UCSD-AML1 (cell line): ENCODE measurements at regions not wholly inside any gene's neighbourhood (a gene's known extent, or its start where the extent isn't known, plus 50 kb on each side); places are given as distances from the start of the nearest gene placed in this dataset.
"Not testable (repeated sequence)": the region's sequence is repeated elsewhere in the genome, so short reads cannot be mapped to it uniquely, and the experiment has no call there.

Source experiments
- DNase-seq: peaks from one replicate; lab custom pipeline; 2025; ENCODE audit not compliant: unreplicated experiment; lab: John Stamatoyannopoulos, UW

DNA sequence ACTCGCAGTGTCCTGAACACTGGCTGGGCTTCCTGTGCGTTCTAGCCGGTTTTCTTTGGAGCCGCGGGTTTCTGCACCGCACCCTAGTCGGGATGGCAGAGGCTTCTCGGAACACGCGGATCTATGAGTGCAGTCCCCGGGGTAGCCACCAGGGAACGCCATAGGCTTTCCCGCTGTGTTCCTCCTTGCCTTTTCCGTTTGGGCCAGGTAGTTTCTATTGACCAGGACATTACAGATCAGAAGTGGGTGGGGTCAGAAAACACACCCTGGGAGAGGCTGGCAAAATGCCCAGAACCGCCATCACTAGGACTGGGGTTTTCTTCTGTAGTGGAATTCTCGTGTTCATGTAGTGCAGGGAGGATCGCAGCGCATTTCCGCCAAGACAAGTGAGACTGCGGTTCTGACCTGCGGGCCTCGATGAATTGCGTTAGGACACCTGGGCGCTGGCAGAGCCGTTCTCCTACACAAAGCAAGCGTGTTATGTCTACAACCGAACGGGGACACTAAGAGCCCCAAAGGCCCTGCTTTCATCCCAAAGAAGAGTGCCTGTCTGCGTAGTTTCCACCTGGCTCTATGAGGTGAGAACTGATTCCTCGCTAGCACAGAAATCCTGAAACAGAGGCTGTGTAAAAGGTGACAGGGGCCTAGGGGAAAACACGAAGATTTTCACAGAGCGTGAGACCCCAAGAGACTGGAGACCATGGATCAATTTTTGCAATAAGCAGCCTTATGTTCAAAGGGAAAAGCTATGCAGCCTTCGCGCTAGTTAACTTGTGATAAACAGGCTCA lies 121.5 kb downstream of the PPIAL4G start:
- DNase-seq, result not testable (repeated sequence)

DNA sequence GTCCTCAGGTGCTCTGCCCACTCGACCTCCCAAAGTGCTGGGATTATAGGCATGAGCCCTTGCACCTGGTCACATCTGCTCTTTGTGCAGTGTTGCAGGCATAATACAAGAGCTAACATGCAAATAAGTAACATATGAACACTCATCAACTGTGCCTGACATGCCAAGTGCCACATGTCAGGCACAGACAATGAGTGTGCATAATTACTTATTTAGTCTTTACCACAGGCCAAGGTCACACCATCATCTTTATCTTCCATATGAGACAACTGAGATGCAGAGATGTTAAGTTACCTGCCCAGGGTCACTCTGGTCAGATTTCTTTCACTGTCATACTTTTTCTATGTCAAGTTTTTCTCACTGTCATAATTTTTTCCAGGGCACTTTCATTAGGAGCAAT lies 126.1 kb downstream of the PPIAL4G start:
- no peak for DNase-seq

DNA sequence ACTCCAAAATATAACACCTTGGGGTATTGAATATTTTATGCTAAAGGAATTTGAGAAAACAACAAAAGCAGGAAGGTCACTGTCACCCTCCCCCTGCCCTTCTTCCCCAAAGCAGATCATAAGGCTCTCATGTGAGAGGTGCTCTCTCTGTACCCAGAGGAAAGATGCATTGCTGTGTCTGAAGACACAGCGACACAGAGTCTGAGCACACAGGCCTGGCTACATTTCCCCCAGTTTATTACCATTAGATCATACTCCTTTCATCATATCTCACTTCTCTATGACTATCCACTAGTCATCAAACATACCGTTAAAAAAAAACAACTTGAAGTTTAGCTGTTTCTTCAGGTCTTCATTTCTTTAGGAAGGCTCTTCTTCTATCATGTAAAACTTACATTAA lies 127.1 kb downstream of the PPIAL4G start:
- no peak for DNase-seq

DNA sequence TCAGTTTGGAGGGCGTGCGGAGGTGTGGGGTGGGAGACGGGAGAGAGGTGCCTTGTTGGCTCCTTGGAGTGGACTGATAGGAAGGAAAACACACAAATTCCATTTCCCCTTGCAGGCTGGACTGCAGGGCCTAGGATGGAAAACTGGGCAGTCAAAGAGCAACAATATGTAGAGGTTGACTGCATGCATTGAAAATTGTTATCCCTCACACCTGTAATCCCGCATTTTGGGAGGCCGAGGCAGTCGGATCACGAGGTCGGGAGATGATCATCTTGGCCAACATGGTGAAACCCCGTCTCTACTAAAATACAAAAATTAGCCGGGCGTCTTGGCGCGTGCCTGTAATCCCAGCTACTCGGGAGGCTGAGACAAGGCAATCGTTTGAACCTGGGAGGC lies 128.2 kb downstream of the PPIAL4G start:
- DNase-seq, result no peak

DNA sequence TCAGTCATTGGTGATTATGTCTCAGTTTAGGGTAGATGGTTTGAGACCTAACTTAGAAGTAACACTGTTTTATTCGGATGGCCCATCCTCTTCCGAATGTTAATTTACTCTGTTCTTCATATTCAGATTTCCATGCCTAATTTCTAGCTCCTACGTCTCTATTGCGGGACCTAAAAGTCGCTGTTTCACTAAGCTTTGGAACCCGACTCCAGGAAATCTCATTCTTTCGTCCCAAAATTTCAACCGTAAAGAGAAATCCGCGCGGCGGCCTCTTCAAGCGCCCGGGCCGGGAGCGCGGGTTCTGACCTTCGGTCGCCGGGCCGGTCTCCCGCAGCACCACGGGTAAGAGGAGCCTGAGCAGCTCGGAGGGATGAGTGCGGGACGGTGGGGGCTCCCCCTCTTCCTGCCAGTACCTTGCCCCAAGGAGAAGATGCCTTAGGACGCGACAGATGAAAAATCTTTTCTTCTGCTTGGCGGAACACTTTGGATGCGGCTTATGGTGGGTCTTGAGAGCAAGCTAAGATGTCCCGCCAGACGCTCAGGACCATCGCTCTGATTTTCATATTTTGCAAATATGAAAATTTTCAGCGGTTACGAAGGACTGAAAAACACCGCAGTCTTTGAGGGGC lies 128.7 kb downstream of the PPIAL4G start:
- DNase-seq, result no peak

DNA sequence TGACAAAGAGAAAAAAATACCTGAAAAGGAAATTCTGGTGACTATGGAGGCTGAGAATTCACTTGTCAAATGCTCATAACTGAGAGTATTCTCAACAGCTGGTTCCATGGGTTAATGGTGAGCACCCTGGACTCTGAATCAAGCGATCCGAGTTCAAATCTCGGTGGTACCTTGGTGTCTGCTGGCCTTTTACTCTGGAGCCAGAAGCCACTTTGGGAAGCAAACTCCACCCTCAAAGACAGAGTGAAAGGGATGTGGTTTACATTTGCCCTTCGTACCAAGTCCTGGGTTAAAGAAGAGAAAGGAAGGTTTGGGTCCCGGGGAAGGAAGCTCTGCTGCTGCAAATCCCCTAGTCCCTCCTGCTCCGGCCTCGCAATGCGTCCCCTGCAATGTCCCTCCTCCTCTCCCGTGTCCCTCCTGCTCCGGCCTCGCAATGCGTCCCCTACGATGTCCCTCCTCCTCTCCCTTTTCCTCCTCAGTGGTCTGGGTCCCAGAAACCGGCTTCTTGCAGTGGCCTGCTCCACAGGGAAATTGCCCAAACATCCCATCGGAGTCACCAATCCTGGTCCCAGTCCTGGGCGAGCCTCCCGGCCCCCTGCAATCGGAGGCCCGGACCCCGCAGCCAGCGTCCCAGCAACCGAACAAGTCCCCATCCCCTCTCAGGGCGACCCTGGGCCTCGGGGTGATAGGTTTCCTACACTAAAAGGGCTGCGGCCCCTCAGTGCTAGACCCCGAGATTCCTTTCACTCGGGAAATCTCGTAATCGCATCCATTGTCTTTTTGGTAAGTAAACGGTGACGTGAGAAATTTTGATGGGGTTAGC lies 129.4 kb downstream of the PPIAL4G start:
- DNase-seq, result no peak

DNA sequence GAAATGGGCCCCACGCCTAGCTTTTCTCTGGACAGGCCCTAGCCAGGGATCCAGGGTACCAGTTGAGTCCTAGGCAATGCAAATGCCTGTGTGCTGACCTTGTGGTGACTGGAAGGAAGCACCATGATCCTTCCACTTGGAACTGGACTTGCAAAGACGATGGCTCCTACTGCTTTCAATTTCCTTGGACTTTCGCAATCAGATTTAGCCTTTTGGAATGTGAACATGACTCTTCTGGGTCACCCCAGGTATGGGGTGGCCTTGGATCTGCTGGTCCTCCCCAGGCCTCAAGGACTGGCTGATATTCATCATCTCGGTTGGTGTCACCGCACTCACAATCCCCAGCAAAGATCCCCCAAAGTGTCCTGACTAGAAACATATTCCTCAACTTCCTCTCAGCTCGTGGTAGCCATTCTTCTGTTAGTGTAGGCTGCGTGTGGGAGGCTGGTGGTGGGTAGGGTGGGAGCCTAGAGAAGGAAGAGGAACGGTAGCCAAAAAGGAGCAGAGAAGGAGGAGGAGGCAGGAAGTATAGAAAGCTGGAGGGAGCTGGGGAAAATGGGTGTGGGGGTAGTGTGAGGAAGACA lies 130.5 kb downstream of the PPIAL4G start:
- DNase-seq, result no peak

DNA sequence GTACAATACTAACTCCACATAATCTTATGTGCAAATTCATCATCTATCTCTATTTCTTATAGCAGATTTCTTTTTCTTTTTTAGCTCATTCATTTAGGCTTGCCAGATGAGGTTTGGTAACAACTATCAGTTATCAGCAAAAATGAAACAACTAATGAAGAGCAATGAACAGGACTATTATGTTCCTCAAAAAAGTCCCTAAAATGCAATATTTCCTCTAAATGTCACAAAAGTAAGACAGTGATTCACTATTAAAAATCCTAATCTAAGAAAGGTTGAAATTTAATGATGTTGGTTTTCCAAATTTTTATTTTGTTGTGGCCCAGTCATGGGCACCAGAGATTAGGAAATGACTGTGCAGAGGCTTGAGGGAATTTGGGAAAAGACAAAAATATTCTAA lies 135.3 kb downstream of the PPIAL4G start:
- DNase-seq, result no peak

DNA sequence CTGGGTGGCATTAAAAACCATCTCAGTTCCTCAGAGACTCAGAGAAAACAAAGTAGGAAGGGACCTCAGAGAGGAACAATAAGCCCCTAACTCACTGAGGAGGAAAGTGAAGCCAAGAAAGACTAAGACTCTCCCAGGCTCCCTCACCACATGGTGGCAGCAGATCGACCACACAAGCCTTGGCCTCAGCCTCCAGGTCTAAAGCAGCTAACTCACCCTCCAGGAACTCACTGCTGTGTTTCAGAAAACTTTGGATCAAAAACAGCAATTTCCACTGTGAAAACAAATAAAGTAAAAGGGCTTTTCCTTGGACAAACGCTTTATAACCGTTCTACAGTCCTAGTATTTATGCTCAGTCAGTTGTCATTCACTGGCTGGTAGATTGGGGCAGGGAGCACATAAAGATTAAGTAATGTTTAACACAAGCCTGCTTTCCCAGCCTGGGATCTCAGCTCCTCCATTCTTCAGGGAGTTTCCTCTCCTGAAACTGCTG lies 137.4 kb downstream of the PPIAL4G start:
- not testable (repeated sequence) for DNase-seq

DNA sequence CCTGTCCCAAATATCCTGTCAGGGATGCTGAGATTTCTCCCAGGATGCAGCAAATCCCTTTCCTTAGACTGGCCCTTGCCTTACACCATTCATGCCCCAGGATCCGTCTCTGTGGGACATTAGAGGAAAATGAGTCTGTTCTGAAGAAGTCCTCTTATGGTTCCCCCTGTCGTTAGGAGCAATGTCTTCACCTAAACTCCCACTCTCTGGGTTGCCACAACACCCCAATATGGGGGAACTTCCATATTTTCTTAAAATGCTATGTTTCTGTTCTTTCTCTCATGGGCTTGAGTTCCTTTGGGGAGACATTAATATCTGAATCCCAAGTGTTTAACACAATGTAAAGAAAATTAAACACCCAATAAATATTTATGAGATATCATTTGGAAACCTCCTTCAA lies 138.5 kb downstream of the PPIAL4G start:
- DNase-seq, result not testable (repeated sequence)

DNA sequence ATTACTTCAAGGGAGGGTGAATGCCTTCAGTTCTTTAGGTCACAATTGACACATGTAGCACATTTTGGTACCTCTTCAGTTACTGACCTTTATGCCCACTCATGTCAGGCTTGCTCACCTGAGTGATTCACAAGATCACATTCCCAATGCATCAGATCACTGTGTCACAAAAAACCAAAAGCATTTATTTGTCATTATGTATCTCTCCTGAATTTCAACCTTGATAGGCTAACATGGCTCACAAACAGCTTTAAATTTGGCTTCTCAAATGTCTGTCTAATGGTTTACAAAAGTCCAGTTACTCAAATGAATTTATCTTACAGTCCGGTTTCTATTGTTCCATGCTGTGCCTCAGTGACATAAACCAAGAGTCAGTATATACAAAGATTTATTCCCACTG lies 141.4 kb downstream of the PPIAL4G start:
- not testable (repeated sequence) for DNase-seq

DNA sequence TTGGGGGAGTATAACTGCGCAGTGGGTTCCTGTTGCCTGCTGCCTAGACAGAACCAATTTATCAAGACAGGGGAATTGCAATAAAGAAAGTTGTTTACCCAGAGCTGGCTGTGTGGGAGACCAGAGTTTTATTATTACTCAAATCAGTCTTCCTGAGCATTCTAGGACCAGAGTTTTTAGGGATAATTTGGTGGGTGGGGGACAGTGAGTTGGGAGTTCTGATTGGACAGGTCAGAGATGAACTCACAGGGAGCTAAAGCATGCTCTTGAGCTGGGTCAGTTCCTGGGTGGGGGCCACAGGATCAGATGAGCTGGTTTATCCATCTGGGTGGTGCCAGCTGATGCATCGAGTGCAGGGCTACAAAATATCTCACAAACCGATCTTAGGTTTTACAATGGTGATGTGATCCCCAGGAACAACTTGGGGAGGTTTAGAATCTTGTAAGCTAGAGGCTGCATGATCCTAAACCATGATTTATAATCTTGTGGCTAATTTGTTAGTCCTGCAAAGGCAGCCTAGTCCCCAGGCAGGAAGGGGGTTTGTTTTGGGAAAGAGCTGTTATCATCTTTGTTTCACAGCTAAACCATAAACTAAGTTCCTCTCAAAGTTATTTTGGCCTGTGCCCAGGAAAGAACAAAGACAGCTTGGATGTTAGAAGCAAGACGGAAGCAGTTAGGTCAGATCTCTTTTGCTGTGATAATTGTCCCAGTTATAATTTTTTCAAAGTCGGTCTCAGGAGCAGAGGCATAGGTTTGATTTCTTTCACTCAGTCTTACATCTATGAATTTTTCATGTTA lies 146.8 kb downstream of the PPIAL4G start:
- DNase-seq, result not testable (repeated sequence)

DNA sequence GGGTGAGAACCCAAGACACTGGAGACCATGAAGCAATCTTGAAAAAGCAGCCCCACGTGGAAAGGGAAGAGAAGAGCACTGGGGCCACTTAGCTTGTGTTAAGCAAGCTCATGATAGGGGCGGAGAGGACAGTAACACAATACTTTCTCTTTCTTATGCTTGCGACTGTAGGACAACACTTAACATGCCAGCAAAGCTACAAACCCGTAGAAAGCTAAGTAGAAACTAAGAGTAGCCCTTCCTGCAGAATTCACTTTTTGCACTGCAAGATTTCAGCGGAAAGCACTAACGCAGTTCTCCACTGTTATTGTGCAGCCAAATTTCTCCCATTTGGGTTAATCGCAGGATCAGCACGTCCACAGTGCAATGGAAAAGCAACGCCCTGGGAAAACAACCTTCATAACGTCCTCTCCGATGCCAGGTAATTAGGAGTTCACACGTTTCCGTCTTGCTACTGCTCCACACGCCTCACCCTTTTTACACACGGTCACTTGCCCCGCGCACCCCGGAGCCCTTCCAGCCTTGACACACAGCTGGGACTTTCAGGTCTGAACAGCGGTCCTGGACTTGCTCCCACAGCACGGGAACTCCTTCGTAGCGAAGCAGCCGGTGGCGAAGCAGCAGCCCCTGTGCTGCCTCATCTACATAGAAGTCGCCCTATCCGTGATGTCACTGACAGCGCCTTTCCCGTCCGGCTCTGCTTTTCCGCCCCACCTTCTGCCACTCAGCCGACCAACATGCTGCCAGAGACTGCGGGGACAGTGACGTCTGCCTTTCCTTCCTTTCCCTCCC lies 148.6 kb downstream of the PPIAL4G start:
- peak; percentile 80 for DNase-seq

DNA sequence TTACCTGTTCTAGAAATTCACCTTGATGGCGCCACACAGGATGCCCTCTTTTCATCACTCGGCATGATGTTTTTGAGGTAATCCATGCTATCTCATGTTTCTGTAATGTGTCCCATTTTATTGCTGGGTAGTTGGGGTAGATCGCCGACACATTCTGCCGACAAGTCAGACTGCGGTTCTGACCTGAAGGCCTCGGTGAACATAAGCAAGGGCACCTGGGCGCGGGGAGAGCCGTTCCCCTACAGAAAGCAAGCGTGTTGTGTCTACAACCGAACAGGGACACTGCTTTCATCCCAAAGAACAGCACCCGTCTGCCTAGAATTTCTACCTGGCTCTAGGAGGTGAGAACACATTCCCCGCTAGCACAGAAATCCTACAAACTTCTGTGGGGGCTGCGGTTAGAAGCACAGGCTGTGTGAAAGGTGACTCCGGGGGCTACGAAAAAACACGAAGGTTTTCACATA lies 149.2 kb downstream of the PPIAL4G start:
- DNase-seq, result peak; percentile 39

DNA sequence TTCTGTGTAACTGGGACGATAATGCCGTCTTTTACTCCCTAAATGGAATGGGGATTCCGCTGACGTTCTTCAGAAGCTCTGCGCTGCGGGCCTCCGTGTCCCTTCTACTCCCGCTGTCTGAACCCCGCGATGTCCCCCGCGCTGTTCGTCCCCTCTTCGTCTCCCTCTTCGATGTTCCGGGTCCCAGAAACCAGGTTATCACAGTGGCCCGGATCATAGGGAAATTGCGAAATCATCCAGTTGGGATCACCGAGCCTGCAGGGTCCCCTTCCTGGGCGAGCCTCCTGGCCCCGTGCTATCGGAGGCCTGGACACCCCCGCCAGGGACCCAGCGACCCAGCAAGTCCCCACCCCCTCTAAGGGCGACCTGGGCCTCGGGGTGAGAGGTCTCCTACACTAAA lies 154.2 kb downstream of the PPIAL4G start:
- no peak for DNase-seq

DNA sequence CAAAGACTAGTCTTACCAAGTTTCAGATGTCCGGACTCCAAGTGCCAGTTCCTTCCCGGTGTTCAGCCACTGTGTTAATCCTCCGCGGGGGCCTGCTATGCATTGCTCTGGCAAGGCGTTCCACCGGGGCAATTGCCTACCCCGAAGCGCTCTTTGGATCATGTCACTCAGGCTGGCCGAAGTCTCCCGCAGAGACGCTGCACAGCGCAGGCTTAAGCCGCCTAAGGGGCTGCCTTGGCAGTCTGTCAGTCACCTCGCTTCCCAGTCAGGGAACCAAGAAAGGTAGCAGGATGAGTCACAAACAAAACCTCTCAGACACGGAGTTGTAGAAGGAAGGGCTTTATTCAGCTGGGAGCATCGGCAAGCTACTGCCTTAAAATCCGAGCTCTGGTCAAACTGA lies 158.1 kb downstream of the PPIAL4G start:
- not testable (repeated sequence) for DNase-seq

DNA sequence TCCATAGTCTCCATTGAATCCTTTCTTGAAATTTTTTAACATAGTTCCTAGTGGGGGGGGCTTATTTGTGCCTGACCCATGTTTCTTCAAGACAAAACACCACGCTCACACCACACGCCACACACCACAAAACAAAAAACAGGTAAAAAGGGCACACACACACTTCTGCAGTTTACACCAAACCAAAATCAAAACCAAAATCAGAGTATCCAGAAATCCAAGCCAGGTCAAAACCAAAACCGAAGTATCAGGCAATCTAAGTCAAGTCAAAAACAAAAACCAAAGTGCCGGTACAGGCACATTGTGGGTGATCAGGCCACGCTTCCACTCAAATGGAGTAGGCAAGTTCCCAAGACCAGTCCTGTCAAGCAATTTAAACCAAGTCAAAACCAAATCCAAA lies 158.6 kb downstream of the PPIAL4G start:
- not testable (repeated sequence) for DNase-seq

DNA sequence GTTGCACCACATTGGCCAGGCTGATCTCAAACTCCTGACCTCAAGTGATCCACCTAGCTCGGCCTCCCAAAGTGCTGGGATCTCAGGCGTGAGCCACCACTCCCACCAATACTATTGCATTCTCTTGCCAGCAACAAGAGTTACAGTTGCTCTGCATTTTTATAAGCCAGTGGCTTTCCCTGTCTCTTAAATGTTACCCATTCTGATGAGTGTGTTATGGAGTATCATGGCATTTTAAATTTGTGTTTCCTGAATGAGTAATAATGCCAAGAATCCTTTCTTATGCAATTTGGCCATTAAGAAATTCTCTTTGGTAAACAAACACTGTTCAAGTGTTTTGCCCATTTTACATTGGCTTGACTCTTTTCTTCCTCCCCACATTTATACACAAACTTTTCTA lies 163.0 kb downstream of the PPIAL4G start:
- not testable (repeated sequence) for DNase-seq

DNA sequence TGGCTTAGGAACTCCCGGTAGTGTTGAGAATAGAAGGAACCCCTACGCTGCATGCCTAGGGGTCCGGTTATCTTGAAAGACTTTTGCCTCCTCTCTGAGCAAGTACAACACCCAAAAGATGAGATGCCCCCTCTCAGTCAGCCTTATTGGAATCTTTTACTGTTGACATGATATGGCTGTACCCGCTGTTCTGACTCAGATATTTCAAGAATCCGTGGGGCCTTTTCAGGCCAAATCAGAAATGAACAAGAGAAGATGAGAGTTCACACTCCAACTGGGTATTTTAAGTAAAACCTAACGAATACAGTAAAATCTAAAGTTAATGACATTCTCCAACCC lies 164.2 kb downstream of the PPIAL4G start:
- no peak for DNase-seq
